ENCODE measurements at regions not wholly inside any gene's neighbourhood (a gene's known extent, or its start where the extent isn't known, plus 50 kb on each side); places are given as distances from the start of the nearest gene placed in this dataset.

- no peak for DNase-seq
Observed at GRCh38 chr14:28690029-28690692, 76.4 kb upstream of the FOXG1 start.

- DNase-seq, result no peak
Observed at GRCh38 chr14:28695109-28695508, 71.5 kb upstream of the FOXG1 start.

GRCh38 chr14:28701733-28702132 lies 64.9 kb upstream of the FOXG1 start:
- DNase-seq, result no peak

GRCh38 chr14:28703482-28703881 lies 63.1 kb upstream of the FOXG1 start:
- DNase-seq, result no peak

GRCh38 chr14:28704153-28704552 lies 62.4 kb upstream of the FOXG1 start:
- no peak for DNase-seq

- no peak for DNase-seq
Observed at GRCh38 chr14:28707814-28708213, 58.8 kb upstream of the FOXG1 start.

- DNase-seq, result no peak
Observed at GRCh38 chr14:28709571-28710305, 56.8 kb upstream of the FOXG1 start.
